OCI-LY1 (cell line): ENCODE measurements at regions not wholly inside any gene's neighbourhood (a gene's known extent, or its start where the extent isn't known, plus 50 kb on each side); places are given as distances from the start of the nearest gene placed in this dataset.

Experiments
- H2AFZ ChIP-seq: fragments of 200-600 bp; sonication (generic), shearing (Covaris generic); 2 replicates; pipeline ENCODE4 v1.6.0; 2014; ENCODE audit warnings: antibody characterized with exemption, mild to moderate bottlenecking, low read length
- H3F3A ChIP-seq: fragments of 200-600 bp; sonication (generic), shearing (Covaris generic); 2 replicates; pipeline ENCODE4 v1.6.0; 2014; ENCODE audit warnings: mild to moderate bottlenecking, antibody characterized with exemption, low read length, moderate library complexity; ENCODE audit not compliant: insufficient read depth
- H3K27ac ChIP-seq: fragments of 200-600 bp; sonication (generic); 2 replicates; pipeline ENCODE4 v1.5.1; 2014; ENCODE audit warnings: low read length, mixed run types, mild to moderate bottlenecking, low read depth; ENCODE audit not compliant: poor library complexity, severe bottlenecking
- H3K27me3 ChIP-seq: fragments of 200-600 bp; sonication (generic); 2 replicates; pipeline ENCODE4 v1.6.0; 2014; ENCODE audit warnings: antibody characterized with exemption, mild to moderate bottlenecking, low read length, moderate library complexity; ENCODE audit not compliant: insufficient read depth
- H3K36me3 ChIP-seq: fragments of 200-600 bp; sonication (generic); 2 replicates; pipeline ENCODE4 v1.6.1; 2014; ENCODE audit warnings: mild to moderate bottlenecking, antibody characterized with exemption, low read length, moderate library complexity, mixed read lengths; ENCODE audit not compliant: insufficient read depth
- H3K4me1 ChIP-seq: fragments of 200-600 bp; sonication (generic); 2 replicates; pipeline ENCODE4 v1.5.1; 2014; ENCODE audit warnings: mild to moderate bottlenecking, low read length, moderate library complexity; ENCODE audit not compliant: insufficient read depth, severe bottlenecking
- H3K4me2 ChIP-seq: fragments of 200-600 bp; sonication (generic), shearing (Covaris generic); 2 replicates; pipeline ENCODE4 v1.6.1; 2014; ENCODE audit warnings: low read length
- H3K4me3 ChIP-seq: fragments of 200-600 bp; sonication (generic); 2 replicates; pipeline ENCODE4 v1.5.1; 2014; ENCODE audit warnings: low read length, low read depth, mild to moderate bottlenecking, mixed read lengths; ENCODE audit not compliant: poor library complexity, severe bottlenecking
- H3K79me2 ChIP-seq: fragments of 200-600 bp; shearing (Covaris generic); 2 replicates; pipeline ENCODE4 v1.6.1; 2016; ENCODE audit warnings: mixed run types, low read length, mixed read lengths; ENCODE audit not compliant: insufficient read depth
- H3K9ac ChIP-seq: fragments of 200-600 bp; sonication (generic), shearing (Covaris generic); 2 replicates; pipeline ENCODE4 v1.6.1; 2014; ENCODE audit warnings: mild to moderate bottlenecking, low read length, mixed read lengths
- H3K9me2 ChIP-seq: fragments of 200-600 bp; sonication (generic), shearing (Covaris generic); 2 replicates; pipeline ENCODE4 v1.6.1; 2014; ENCODE audit warnings: low read depth, mild to moderate bottlenecking, low read length, mixed read lengths
- H3K9me3 ChIP-seq: fragments of 200-600 bp; shearing (Covaris generic); 2 replicates; pipeline ENCODE4 v1.6.1; 2014; ENCODE audit warnings: low read length, mixed read lengths
- H4K20me1 ChIP-seq: fragments of 200-600 bp; sonication (generic), shearing (Covaris generic); 2 replicates; pipeline ENCODE4 v1.6.0; 2016; ENCODE audit warnings: mild to moderate bottlenecking, low read length; ENCODE audit not compliant: insufficient read depth
- CTCF ChIP-seq: fragments of 200-600 bp; sonication (generic), shearing (Covaris generic); IDR thresholded peaks from 2 replicates; pipeline ENCODE4 v1.5.1; 2017; ENCODE audit warnings: mild to moderate bottlenecking, antibody characterized with exemption, low read length, moderate library complexity, mixed read lengths
- EZH2 ChIP-seq: fragments of 200-600 bp; sonication (generic), shearing (Covaris generic); IDR thresholded peaks from 2 replicates; pipeline ENCODE4 v1.8.0; 2017; ENCODE audit warnings: borderline replicate concordance, mixed run types, mild to moderate bottlenecking, antibody characterized with exemption, low read length, moderate library complexity, mixed read lengths

DNA sequence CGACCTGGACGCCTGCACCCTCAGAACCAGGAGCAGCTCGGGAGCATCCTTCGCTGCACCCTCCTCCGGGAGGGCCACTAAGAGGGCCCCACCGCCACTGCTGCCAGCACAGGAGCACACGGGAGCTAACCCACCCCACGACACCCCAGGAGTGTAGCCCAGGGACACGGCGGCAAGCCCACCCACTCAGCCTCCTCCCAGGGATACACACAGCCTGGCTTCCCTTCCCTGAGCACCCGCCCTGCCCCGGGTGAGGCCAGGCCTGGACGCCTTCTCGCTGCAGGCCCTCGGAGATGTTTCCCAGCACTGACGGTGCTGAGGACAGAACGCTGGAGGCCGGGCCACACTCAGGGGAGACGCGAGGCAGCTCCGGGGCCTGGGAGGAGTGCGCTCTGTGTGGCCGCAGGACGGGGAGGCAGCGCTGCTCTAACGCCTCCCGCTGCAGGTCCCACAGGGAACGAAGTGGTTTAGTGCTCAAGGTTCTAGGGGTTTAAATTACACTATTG, 190.4 kb downstream of the BRD1 start:
- Histone ChIP-seq H3K4me2 (no peak overlapping the region), H3K4me1 (no peaks in the 10 kb centered on the region), H3K9me3 (no peaks in the 10 kb centered on the region), H3K9ac (no peak overlapping the region), H3K4me3 (no peak overlapping the region), H3K27ac (no peak overlapping the region), H3K79me2 (0 out of 2 replicates have a peak, but pooled peaks cover 3% of the 10 kb centered on the region), H3K27me3 (no peaks in the 10 kb centered on the region), H3K9me2 (no peaks in the 10 kb centered on the region), H3F3A (no peaks in the 10 kb centered on the region), H2AFZ (no peak overlapping the region), H3K36me3 (peaks cover 7% of the 10 kb centered on the region; the same call in 1 of the 2 replicates), H4K20me1 (no peaks in the 10 kb centered on the region)
- TF ChIP-seq CTCF = no peak

DNA sequence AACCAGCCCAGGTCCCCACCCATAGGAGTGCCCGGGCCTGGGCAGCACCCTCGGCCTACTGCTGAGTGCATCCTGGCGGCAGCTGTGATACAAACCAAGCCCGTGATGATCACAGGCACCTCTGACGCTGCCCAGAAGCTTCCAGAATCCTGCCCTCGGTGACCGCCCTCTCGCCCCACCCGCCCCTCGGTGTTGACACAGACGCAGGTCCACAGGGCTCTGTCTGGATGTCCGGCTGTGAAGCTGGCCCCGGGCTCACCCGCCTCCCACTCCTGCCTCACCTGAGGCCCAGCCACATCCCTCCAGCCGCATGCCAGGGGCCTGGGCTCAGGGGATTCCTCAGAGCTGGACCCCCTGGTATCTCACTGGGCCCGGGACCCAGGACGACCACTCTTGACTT, 191.0 kb downstream of the BRD1 start:
- H3K4me1 ChIP-seq = no peaks in the 10 kb centered on the region
- H3F3A ChIP-seq = no peaks in the 10 kb centered on the region
- no peak overlapping the region for H3K9ac ChIP-seq
- H3K27ac ChIP-seq = no peak overlapping the region
- no peaks in the 10 kb centered on the region for H3K9me3 ChIP-seq
- no peaks in the 10 kb centered on the region for H3K27me3 ChIP-seq
- no peak overlapping the region for H3K4me2 ChIP-seq
- H2AFZ ChIP-seq = no peak overlapping the region
- H3K36me3 ChIP-seq = peaks cover 5% of the 10 kb centered on the region; the same call in 1 of the 2 replicates
- H3K9me2 ChIP-seq = no peaks in the 10 kb centered on the region
- 0 out of 2 replicates have a peak, but pooled peaks cover 3% of the 10 kb centered on the region for H3K79me2 ChIP-seq
- no peaks in the 10 kb centered on the region for H4K20me1 ChIP-seq
- TF ChIP-seq CTCF (no peak), EZH2 (no peak)
- H3K4me3 ChIP-seq = no peak overlapping the region

DNA sequence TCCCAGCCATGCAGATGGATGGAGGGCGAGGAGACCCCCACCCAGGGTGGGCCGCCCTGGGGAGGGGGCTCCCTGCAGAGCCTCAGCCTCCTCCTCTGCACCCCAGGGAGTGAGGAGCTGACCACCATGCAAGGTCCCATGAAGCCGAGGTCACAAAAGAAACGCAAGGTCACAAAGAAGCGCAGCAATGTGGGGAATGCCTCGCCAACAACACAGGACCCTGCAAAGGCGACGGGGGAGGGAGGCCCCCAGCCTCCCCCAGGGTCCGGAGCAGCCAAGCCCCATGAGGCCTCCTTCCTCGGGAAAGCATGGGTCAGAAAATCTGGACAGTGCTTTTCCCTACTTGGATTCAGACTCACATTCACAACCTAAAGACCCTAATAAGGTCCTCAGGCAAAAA, 191.5 kb downstream of the BRD1 start:
- Histone ChIP-seq H3K9me2 (no peaks in the 10 kb centered on the region), H2AFZ (no peak overlapping the region), H3K27ac (no peak overlapping the region), H3K79me2 (0 out of 2 replicates have a peak, but pooled peaks cover 3% of the 10 kb centered on the region), H3K9me3 (no peaks in the 10 kb centered on the region), H3K4me2 (no peak overlapping the region), H3K9ac (no peak overlapping the region), H4K20me1 (no peaks in the 10 kb centered on the region), H3K4me1 (no peaks in the 10 kb centered on the region), H3F3A (no peaks in the 10 kb centered on the region), H3K36me3 (peaks cover under 1% of the 10 kb centered on the region; the same call in 1 of the 2 replicates), H3K4me3 (no peak overlapping the region), H3K27me3 (no peaks in the 10 kb centered on the region)
- TF ChIP-seq EZH2 = no peak
- TF ChIP-seq CTCF = no peak
